GM12878 (cell line): ENCODE measurements at regions not wholly inside any gene's neighbourhood (a gene's known extent, or its start where the extent isn't known, plus 50 kb on each side); places are given as distances from the start of the nearest gene placed in this dataset.

Source experiments
- CEBPB ChIP-seq, 2 experiments: fragments of 150-350 bp in 1 of 2; IDR thresholded peaks; 2 replicates each; pipeline ENCODE4 v1.6.1; 2012 to 2014; ENCODE audit warnings: low read depth in 2 of 2, low read length in 2 of 2, borderline replicate concordance in 1 of 2, inconsistent platforms in 1 of 2
- IKZF1 ChIP-seq: fragments of 450-650 bp; conservative IDR thresholded peaks from 2 replicates; pipeline ENCODE4 v1.6.1; 2017; ENCODE audit warnings: antibody characterized with exemption, mild to moderate bottlenecking
- NFYA ChIP-seq: IDR thresholded peaks from 2 replicates; pipeline ENCODE4 v1.6.1; 2011; ENCODE audit warnings: low read depth, mild to moderate bottlenecking, low read length, improper control_type of control experiment, borderline replicate concordance
- RFX5 ChIP-seq: IDR thresholded peaks from 2 replicates; pipeline ENCODE4 v1.6.1; 2011; ENCODE audit warnings: low read depth, low read length, improper control_type of control experiment
- ZNF217 ChIP-seq: fragments of 450-650 bp; IDR thresholded peaks from 2 replicates; pipeline ENCODE4 v1.6.1; 2017; ENCODE audit warnings: antibody characterized with exemption, mild to moderate bottlenecking
- ZNF622 ChIP-seq: fragments of 450-650 bp; IDR thresholded peaks from 2 replicates; pipeline ENCODE4 v1.6.1; 2017; ENCODE audit warnings: mild to moderate bottlenecking, inconsistent platforms
- TF ChIP-seq, protein P1 (sequence below): IDR thresholded peaks from 2 replicates; pipeline ENCODE4 v1.6.1; 2012; ENCODE audit warnings: improper control_type of control experiment, low read depth, low read length; ENCODE audit not compliant: insufficient replicate concordance
- TF ChIP-seq, protein P2 (sequence below): IDR thresholded peaks from 2 replicates; pipeline ENCODE4 v1.6.1; 2012; ENCODE audit warnings: low read length, inconsistent platforms
- TF ChIP-seq, protein P3 (sequence below): IDR thresholded peaks from 2 replicates; pipeline ENCODE4 v1.6.1; 2011; ENCODE audit warnings: borderline replicate concordance, low read depth, mild to moderate bottlenecking, moderate library complexity, mixed read lengths, low read length; ENCODE audit not compliant: insufficient read depth; ENCODE audit errors: extremely low read length

DNA sequence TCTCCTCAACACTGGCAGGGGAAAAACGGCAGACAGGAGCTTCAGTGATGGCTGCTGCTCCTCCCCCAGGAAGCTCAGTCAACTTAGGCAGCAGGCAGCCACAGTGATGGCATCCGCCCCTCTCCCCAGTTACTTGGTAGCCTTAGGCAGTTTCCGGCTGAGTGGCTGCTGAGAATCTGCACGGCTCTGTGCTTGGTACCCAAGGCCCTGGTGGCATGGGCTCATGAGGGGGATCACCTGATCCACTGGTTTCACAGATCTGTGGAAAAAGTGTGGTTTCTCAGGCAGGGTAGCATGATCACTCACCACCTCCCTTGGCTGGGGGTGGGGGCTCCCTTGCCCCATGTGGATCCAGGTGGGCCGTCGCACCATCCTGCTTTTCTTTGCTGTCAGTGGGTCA is 244.6 kb upstream of the MDGA2 start (continued):
- TF ChIP-seq NFYA (no peak), ZNF622 (no peak), ZNF217 (no peak), IKZF1 (no peak), RFX5 (no peak), CEBPB (IDR thresholded peaks at IDR 0.05; ENCODE audit: borderline replicate concordance in 1 of 2, low read depth in 2 of 2, low read length in 2 of 2) (no peak)
- TF ChIP-seq, protein P1, sequence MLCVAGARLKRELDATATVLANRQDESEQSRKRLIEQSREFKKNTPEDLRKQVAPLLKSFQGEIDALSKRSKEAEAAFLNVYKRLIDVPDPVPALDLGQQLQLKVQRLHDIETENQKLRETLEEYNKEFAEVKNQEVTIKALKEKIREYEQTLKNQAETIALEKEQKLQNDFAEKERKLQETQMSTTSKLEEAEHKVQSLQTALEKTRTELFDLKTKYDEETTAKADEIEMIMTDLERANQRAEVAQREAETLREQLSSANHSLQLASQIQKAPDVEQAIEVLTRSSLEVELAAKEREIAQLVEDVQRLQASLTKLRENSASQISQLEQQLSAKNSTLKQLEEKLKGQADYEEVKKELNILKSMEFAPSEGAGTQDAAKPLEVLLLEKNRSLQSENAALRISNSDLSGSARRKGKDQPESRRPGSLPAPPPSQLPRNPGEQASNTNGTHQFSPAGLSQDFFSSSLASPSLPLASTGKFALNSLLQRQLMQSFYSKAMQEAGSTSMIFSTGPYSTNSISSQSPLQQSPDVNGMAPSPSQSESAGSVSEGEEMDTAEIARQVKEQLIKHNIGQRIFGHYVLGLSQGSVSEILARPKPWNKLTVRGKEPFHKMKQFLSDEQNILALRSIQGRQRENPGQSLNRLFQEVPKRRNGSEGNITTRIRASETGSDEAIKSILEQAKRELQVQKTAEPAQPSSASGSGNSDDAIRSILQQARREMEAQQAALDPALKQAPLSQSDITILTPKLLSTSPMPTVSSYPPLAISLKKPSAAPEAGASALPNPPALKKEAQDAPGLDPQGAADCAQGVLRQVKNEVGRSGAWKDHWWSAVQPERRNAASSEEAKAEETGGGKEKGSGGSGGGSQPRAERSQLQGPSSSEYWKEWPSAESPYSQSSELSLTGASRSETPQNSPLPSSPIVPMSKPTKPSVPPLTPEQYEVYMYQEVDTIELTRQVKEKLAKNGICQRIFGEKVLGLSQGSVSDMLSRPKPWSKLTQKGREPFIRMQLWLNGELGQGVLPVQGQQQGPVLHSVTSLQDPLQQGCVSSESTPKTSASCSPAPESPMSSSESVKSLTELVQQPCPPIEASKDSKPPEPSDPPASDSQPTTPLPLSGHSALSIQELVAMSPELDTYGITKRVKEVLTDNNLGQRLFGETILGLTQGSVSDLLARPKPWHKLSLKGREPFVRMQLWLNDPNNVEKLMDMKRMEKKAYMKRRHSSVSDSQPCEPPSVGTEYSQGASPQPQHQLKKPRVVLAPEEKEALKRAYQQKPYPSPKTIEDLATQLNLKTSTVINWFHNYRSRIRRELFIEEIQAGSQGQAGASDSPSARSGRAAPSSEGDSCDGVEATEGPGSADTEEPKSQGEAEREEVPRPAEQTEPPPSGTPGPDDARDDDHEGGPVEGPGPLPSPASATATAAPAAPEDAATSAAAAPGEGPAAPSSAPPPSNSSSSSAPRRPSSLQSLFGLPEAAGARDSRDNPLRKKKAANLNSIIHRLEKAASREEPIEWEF, result no peak
- TF ChIP-seq, protein P2, sequence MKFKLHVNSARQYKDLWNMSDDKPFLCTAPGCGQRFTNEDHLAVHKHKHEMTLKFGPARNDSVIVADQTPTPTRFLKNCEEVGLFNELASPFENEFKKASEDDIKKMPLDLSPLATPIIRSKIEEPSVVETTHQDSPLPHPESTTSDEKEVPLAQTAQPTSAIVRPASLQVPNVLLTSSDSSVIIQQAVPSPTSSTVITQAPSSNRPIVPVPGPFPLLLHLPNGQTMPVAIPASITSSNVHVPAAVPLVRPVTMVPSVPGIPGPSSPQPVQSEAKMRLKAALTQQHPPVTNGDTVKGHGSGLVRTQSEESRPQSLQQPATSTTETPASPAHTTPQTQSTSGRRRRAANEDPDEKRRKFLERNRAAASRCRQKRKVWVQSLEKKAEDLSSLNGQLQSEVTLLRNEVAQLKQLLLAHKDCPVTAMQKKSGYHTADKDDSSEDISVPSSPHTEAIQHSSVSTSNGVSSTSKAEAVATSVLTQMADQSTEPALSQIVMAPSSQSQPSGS, result no peak
- TF ChIP-seq, protein P3, sequence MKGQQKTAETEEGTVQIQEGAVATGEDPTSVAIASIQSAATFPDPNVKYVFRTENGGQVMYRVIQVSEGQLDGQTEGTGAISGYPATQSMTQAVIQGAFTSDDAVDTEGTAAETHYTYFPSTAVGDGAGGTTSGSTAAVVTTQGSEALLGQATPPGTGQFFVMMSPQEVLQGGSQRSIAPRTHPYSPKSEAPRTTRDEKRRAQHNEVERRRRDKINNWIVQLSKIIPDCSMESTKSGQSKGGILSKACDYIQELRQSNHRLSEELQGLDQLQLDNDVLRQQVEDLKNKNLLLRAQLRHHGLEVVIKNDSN, result no peak
- TF ChIP-seq, all 136 proteins: peak for 0
